CD14-positive monocyte (primary cell): ENCODE measurements at regions not wholly inside any gene's neighbourhood (a gene's known extent, or its start where the extent isn't known, plus 50 kb on each side); places are given as distances from the start of the nearest gene placed in this dataset.

Experiments
- DNase-seq, 3 donors: peaks; one replicate each; pipeline ENCODE4 v3.0.0-alpha.2; 2011 to 2022
- H2AFZ ChIP-seq: 2 replicates; pipeline ENCODE4 v1.6.0; 2012; ENCODE audit warnings: mild to moderate bottlenecking, low read depth, low read length, inconsistent platforms; ENCODE audit not compliant: insufficient read depth, poor library complexity, severe bottlenecking
- H3K27ac ChIP-seq, 2 donors: 1 replicate in 1 of 2; 2 replicates in 1 of 2; pipeline ENCODE4 v1.5.1; 2012 to 2013; ENCODE audit warnings: low read length in 2 of 2, control low read depth in 1 of 2, inconsistent platforms in 1 of 2, low read depth in 1 of 2, mild to moderate bottlenecking in 1 of 2
- H3K27me3 ChIP-seq, 2 donors: one replicate each; pipeline versions ENCODE4 v1.6.0 to v1.6.1; 2011 to 2013; ENCODE audit warnings: low read length in 2 of 2; ENCODE audit not compliant: control insufficient read depth in 2 of 2, insufficient read depth in 2 of 2
- H3K36me3 ChIP-seq, 2 donors: replicated peaks in 1 of 2; 1 replicate in 1 of 2; 2 replicates in 1 of 2; pipeline versions ENCODE4 v1.5.1 to v1.6.1; 2012 to 2013; ENCODE audit warnings: low read length in 2 of 2, control low read depth in 1 of 2, inconsistent platforms in 1 of 2, mild to moderate bottlenecking in 1 of 2; ENCODE audit not compliant: insufficient read depth in 2 of 2, control insufficient read depth in 1 of 2
- H3K4me1 ChIP-seq, 2 donors: 1 replicate in 1 of 2; 2 replicates in 1 of 2; pipeline versions ENCODE4 v1.5.1 to v1.6.1; 2012 to 2013; ENCODE audit warnings: low read length in 2 of 2, control low read depth in 1 of 2, inconsistent platforms in 1 of 2, mild to moderate bottlenecking in 1 of 2, moderate library complexity in 1 of 2; ENCODE audit not compliant: insufficient read depth in 2 of 2, control insufficient read depth in 1 of 2
- H3K4me2 ChIP-seq: replicated peaks from 2 replicates; pipeline ENCODE3; 2012; ENCODE audit warnings: low read length, moderate library complexity, mild to moderate bottlenecking; ENCODE audit not compliant: poor library complexity, severe bottlenecking; ENCODE audit errors: extremely low read depth
- H3K4me3 ChIP-seq, 3 experiments: fragments of 200-600 bp in 1 of 3; sonication (generic) in 1 of 3; replicated peaks in 1 of 3; 1 replicate in 2 of 3; 2 replicates in 1 of 3; pipeline ENCODE4 v1.5.1; 2011 to 2013; ENCODE audit warnings: low read length in 3 of 3, mild to moderate bottlenecking in 3 of 3, control low read depth in 2 of 3, low read depth in 2 of 3, inconsistent platforms in 1 of 3, moderate library complexity in 1 of 3
- H3K79me2 ChIP-seq: 2 replicates; pipeline ENCODE4 v1.6.0; 2012; ENCODE audit warnings: mild to moderate bottlenecking, control low read depth, inconsistent platforms, low read length, moderate library complexity; ENCODE audit not compliant: insufficient read depth
- H3K9ac ChIP-seq: 2 replicates; pipeline ENCODE4 v1.6.0; 2017; ENCODE audit warnings: low read length, mild to moderate bottlenecking; ENCODE audit not compliant: insufficient read depth, poor library complexity, severe bottlenecking
- H3K9me3 ChIP-seq, 2 donors: replicated peaks in 1 of 2; 1 replicate in 1 of 2; 2 replicates in 1 of 2; pipeline versions ENCODE4 v1.5.1 to v1.6.1; 2012 to 2013; ENCODE audit warnings: low read length in 2 of 2, control low read depth in 1 of 2; ENCODE audit not compliant: control insufficient read depth in 1 of 2, insufficient read depth in 1 of 2
- H4K20me1 ChIP-seq: 2 replicates; pipeline ENCODE4 v1.6.0; 2012; ENCODE audit warnings: mild to moderate bottlenecking, low read length, control low read depth, moderate library complexity; ENCODE audit not compliant: insufficient read depth
- H3K27ac Mint-ChIP-seq, 7 donors: one replicate each; pipeline ENCODE4 v1.8.0; 2020; ENCODE audit warnings: mild to moderate bottlenecking in 7 of 7, mixed read lengths in 7 of 7, moderate library complexity in 6 of 7, inconsistent platforms in 2 of 7
- H3K27me3 Mint-ChIP-seq, 3 donors: one replicate each; pipeline ENCODE4 v1.8.0; 2021 to 2022; ENCODE audit warnings: low read depth in 3 of 3, mild to moderate bottlenecking in 3 of 3, mixed read lengths in 3 of 3, moderate library complexity in 3 of 3, inconsistent platforms in 1 of 3
- H3K36me3 Mint-ChIP-seq, 2 donors: one replicate each; pipeline ENCODE4 v1.8.0; 2020; ENCODE audit warnings: mixed read lengths in 2 of 2, inconsistent platforms in 1 of 2, mild to moderate bottlenecking in 1 of 2
- H3K4me1 Mint-ChIP-seq: one replicate; pipeline ENCODE4 v1.8.0; 2020; ENCODE audit warnings: mild to moderate bottlenecking, mixed read lengths
- H3K4me3 Mint-ChIP-seq, 2 donors: one replicate each; pipeline ENCODE4 v1.8.0; 2020; ENCODE audit warnings: mild to moderate bottlenecking in 2 of 2, mixed read lengths in 2 of 2, moderate library complexity in 1 of 2
- H3K9me3 Mint-ChIP-seq, 7 donors: one replicate each; pipeline ENCODE4 v1.8.0; 2020 to 2022; ENCODE audit warnings: mixed read lengths in 7 of 7, mild to moderate bottlenecking in 6 of 7, moderate library complexity in 6 of 7, inconsistent platforms in 2 of 7
- WGBS: methylation state at CpG from one replicate; pipeline ENCODE4 v1.1.5; 2013; ENCODE audit warnings: missing lambda C conversion rate; ENCODE audit not compliant: insufficient coverage; 5-methylcytosine and 5-hydroxymethylcytosine counted together
- intact Hi-C, 2 donors: fragments of 100-400 bp; cut with micrococcal nuclease; formaldehyde crosslinking; loops; one replicate each; pipeline versions ENCODE4 v1.15.0 to v1.15.1; 2023
- TF ChIP-seq, protein P1 (sequence below): fragments of 200-600 bp; IDR thresholded peaks from one replicate; pipeline ENCODE4 v1.8.0; 2022; ENCODE audit warnings: antibody characterized with exemption, mild to moderate bottlenecking

DNA sequence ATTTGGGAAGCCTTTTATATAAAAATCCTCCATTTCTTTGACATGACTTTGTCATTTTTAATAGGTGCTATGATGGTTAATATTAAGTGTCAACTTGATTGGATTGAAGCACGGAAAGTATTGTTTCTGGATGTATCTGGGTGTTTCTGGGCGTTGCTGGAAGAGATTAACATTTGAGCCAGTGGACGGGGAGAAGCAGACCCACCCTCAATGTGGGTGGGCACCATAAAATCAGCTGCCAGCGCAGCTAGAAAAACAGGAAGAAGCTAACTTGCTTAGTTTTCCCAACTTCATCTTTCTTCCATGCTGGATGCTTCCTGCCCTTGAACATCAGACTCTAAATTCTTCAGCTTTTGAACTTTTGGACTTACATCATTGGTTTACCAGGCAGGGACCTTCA, 1003.0 kb downstream of the SORCS3 start:
- no peak overlapping the region for H3K9ac ChIP-seq
- Mint-ChIP-seq H3K27ac (no peak overlapping the region), H3K27me3 (no peaks in the 10 kb centered on the region), H3K36me3 (no peaks in the 10 kb centered on the region), H3K4me1 (no peaks in the 10 kb centered on the region), H3K9me3 (peaks cover 0 to 9% (median 1%) of the 10 kb centered on the region in 7 donors), H3K4me3 (no peak overlapping the region)
- H3K4me1 ChIP-seq = no peaks in the 10 kb centered on the region
- H3K36me3 ChIP-seq = no peaks in the 10 kb centered on the region
- no peak overlapping the region for H3K4me3 ChIP-seq
- peaks cover 0 to 3% of the 10 kb centered on the region in 2 donors for H3K9me3 ChIP-seq
- no peaks in the 10 kb centered on the region for H3K27me3 ChIP-seq
- H4K20me1 ChIP-seq = no peaks in the 10 kb centered on the region
- TF ChIP-seq, protein P1, sequence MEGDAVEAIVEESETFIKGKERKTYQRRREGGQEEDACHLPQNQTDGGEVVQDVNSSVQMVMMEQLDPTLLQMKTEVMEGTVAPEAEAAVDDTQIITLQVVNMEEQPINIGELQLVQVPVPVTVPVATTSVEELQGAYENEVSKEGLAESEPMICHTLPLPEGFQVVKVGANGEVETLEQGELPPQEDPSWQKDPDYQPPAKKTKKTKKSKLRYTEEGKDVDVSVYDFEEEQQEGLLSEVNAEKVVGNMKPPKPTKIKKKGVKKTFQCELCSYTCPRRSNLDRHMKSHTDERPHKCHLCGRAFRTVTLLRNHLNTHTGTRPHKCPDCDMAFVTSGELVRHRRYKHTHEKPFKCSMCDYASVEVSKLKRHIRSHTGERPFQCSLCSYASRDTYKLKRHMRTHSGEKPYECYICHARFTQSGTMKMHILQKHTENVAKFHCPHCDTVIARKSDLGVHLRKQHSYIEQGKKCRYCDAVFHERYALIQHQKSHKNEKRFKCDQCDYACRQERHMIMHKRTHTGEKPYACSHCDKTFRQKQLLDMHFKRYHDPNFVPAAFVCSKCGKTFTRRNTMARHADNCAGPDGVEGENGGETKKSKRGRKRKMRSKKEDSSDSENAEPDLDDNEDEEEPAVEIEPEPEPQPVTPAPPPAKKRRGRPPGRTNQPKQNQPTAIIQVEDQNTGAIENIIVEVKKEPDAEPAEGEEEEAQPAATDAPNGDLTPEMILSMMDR = no peak
- no peak overlapping the region for H3K27ac ChIP-seq
- no peak overlapping the region for H3K4me2 ChIP-seq
- intact Hi-C loops = no loop called here
- H2AFZ ChIP-seq = no peak overlapping the region
- WGBS = 29% methylated on average over 3 of the region's 4 CpGs
- H3K79me2 ChIP-seq = no peaks in the 10 kb centered on the region
- DNase-seq = no peak

DNA sequence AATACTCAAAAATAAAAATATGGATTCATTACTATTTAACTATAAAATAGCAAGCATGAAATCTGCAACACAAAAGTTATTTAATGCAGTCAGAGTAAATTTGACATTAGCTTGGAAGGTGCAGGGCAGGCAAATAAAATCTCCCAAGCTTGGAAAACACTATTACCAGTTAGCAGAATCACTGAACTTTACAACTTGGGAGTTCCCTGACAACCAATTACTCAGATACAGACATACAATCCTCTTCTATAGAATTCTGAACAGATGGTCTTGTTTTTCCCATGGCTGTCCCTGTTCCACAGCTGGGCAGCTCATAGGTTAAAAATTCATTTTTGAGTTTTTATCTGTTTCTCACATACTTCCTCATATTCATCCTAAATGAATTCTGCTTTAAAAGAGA, 1002.6 kb downstream of the SORCS3 start:
- H3K4me3 Mint-ChIP-seq = no peak overlapping the region
- peaks cover 0 to 9% (median 3%) of the 10 kb centered on the region in 7 donors for H3K9me3 Mint-ChIP-seq
- intact Hi-C loops = no loop called here

More for the DNA sequence above, 1002.6 kb downstream of the SORCS3 start:
- Mint-ChIP-seq H3K27ac (no peak overlapping the region), H3K36me3 (no peaks in the 10 kb centered on the region), H3K4me1 (no peaks in the 10 kb centered on the region), H3K27me3 (no peaks in the 10 kb centered on the region)
- Histone ChIP-seq H3K4me2 (no peak overlapping the region), H3K27ac (no peak overlapping the region), H2AFZ (no peak overlapping the region), H3K79me2 (no peaks in the 10 kb centered on the region), H3K9ac (no peak overlapping the region), H3K27me3 (no peaks in the 10 kb centered on the region), H3K4me3 (no peak overlapping the region), H3K36me3 (no peaks in the 10 kb centered on the region), H3K9me3 (peaks cover 0 to 3% of the 10 kb centered on the region in 2 donors), H3K4me1 (no peaks in the 10 kb centered on the region), H4K20me1 (no peaks in the 10 kb centered on the region)
- TF ChIP-seq, protein P1 = no peak
- no peak for DNase-seq
